NCI-H226 (cell line): ENCODE measurements at regions not wholly inside any gene's neighbourhood (a gene's known extent, or its start where the extent isn't known, plus 50 kb on each side); places are given as distances from the start of the nearest gene placed in this dataset.

Experiments used
- DNase-seq: peaks from one replicate; pipeline ENCODE4 v3.0.0-alpha.2; 2015

GRCh38 chr4:122027203-122027602 lies 75.3 kb upstream of the TRPC3 start:
- no peak for DNase-seq

GRCh38 chr4:122017296-122017695 lies 65.4 kb upstream of the TRPC3 start:
- no peak for DNase-seq

DNA sequence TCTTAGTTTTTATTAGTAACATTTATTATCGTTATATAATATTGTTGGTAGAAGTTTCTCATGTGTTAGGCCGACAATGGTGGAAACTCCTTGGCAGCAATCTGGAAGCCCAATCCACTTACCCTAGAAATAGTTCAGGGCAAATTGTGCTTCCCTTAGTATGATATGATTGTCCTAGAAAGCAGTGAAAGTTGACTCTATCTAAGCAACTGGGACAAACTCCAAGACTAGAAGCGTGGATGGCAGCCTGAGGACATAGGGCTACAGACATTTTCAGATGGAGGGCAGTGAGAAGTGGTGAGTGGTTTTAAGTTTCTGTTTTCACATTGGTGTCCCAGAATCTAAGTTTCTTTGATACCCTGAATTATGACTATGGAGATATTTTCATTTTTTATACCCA lies 63.3 kb upstream of the TRPC3 start:
- no peak for DNase-seq

DNA sequence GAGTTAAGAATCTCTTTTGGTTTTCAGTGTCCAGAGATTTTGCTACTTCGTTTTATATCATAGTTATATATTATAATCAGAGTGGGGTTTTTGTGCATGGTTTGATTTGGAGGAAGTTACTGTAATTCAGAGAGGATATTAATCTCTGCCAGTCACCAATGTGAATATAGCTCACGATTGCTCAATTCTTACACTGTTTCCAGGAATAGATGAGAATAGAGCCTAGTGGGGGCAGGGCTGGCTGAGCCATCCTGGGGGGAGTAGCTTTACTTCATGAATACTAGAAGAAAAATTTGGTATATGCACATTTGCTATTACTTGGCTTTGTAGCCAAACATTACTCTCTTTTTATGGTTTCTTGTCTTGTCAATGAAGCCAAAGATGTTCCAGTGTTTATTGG lies 60.9 kb upstream of the TRPC3 start:
- peak; percentile 58 for DNase-seq

- peak; percentile 39 for DNase-seq
Observed at GRCh38 chr4:122010610-122011009, 58.8 kb upstream of the TRPC3 start.

DNA sequence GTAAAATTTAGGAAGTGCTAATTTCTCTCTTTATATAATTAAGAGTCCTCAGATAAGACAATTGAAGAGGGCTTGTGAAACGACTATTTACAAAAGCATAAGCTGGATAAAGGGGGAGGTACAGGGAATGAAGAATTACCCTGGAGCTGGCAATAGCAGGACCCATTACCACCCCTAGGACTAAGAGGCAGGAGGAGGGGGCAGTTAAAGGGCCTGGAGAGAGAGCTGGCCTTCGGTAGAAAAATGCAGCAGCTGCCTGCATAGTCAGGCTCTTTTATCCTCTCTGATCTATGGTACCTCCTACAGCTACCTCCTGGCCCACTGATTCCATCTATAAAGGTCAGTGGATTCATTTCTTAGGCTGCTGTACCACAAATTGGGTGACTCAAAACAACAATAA lies 57.7 kb upstream of the TRPC3 start:
- no peak for DNase-seq

DNA sequence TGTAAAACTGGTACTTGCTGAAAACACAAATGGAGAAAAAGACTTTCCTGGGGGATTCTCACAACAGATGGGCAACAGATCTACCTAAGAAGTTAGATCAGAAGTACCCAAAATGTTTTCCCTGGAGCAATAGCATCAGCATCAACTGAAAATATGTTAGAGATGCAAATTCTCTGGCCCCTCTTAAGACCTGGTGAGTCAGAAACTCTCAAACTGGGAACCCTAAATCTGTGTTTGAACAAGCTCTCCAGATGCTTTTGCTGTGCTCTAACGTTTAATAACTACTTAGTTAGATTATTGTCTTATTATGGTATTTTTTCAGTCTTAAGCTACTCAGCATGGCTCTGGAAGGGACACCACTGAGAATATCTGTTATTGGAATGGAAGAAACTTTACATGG lies 55.2 kb upstream of the TRPC3 start:
- DNase-seq: no peak

GRCh38 chr4:122005064-122005755 lies 53.4 kb upstream of the TRPC3 start:
- no peak for DNase-seq

DNA sequence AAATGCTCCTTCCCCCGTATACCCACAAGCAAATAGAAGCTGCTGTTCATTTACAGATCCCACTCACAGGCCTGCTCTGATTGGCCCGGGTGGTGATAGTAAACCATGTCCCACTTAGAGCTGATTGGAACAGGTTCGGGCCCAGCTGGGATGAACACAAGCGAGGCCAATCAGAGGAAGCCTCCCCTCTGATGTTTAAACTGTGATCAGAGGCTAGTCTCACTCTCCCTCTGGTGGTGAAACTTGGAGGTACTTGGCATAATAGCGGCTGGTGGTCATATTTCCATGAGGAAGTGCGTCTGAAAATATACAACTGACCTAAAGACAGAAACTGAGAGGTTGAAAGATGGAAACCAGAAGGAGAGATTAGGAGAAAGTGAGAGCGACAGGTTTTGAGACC lies 51.5 kb upstream of the TRPC3 start:
- DNase-seq: no peak
